ENCODE measurements at regions not wholly inside any gene's neighbourhood (a gene's known extent, or its start where the extent isn't known, plus 50 kb on each side); places are given as distances from the start of the nearest gene placed in this dataset.

GRCh38 chr2:225340923-225341322, 58.6 kb upstream of the NYAP2 start:
- Histone ChIP-seq H3K27me3 (ENCODE audit: insufficient read depth, low read length) (no peaks in the 10 kb centered on the region), H3K4me2 (ENCODE audit: low read length) (no peak overlapping the region), H3F3A (ENCODE audit: insufficient read depth, low read length) (no peaks in the 10 kb centered on the region), H3K79me2 (ENCODE audit: insufficient read depth, low read length) (no peaks in the 10 kb centered on the region), H3K27ac (ENCODE audit: low read depth, low read length, poor library complexity, severe bottlenecking) (no peak overlapping the region), H4K20me1 (ENCODE audit: insufficient read depth, low read length) (no peaks in the 10 kb centered on the region), H3K4me1 (ENCODE audit: insufficient read depth, low read length, severe bottlenecking) (no peaks in the 10 kb centered on the region), H3K9me3 (ENCODE audit: low read length) (no peaks in the 10 kb centered on the region), H3K4me3 (ENCODE audit: low read depth, low read length, poor library complexity, severe bottlenecking) (no peak overlapping the region), H3K9me2 (ENCODE audit: low read depth, low read length) (no peaks in the 10 kb centered on the region), H3K36me3 (ENCODE audit: insufficient read depth, low read length) (no peaks in the 10 kb centered on the region), H3K9ac (ENCODE audit: low read length) (no peak overlapping the region), H2AFZ (ENCODE audit: low read length) (no peak overlapping the region)
- TF ChIP-seq CTCF (IDR thresholded peaks at IDR 0.05; ENCODE audit: low read length): no peak

- Histone ChIP-seq H2AFZ (ENCODE audit: low read length) (no peak overlapping the region), H3K27me3 (ENCODE audit: insufficient read depth, low read length) (no peaks in the 10 kb centered on the region), H3K4me2 (ENCODE audit: low read length) (no peak overlapping the region), H3K9ac (ENCODE audit: low read length) (no peak overlapping the region), H3K4me3 (ENCODE audit: low read depth, low read length, poor library complexity, severe bottlenecking) (no peak overlapping the region), H3K36me3 (ENCODE audit: insufficient read depth, low read length) (no peaks in the 10 kb centered on the region), H3K79me2 (ENCODE audit: insufficient read depth, low read length) (no peaks in the 10 kb centered on the region), H3F3A (ENCODE audit: insufficient read depth, low read length) (no peaks in the 10 kb centered on the region), H4K20me1 (ENCODE audit: insufficient read depth, low read length) (no peaks in the 10 kb centered on the region), H3K4me1 (ENCODE audit: insufficient read depth, low read length, severe bottlenecking) (no peaks in the 10 kb centered on the region), H3K9me2 (ENCODE audit: low read depth, low read length) (no peaks in the 10 kb centered on the region), H3K27ac (ENCODE audit: low read depth, low read length, poor library complexity, severe bottlenecking) (no peak overlapping the region), H3K9me3 (ENCODE audit: low read length) (no peaks in the 10 kb centered on the region)
- no peak for TF ChIP-seq CTCF (IDR thresholded peaks at IDR 0.05; ENCODE audit: low read length)
- no peak for TF ChIP-seq EZH2 (IDR thresholded peaks at IDR 0.05; ENCODE audit: borderline replicate concordance, low read length)
Observed at GRCh38 chr2:225337183-225337582, 62.3 kb upstream of the NYAP2 start.

GRCh38 chr2:225334514-225334913, 65.0 kb upstream of the NYAP2 start:
- H3K27ac ChIP-seq (ENCODE audit: low read depth, low read length, poor library complexity, severe bottlenecking): no peak overlapping the region
- H3K4me1 ChIP-seq (ENCODE audit: insufficient read depth, low read length, severe bottlenecking): no peaks in the 10 kb centered on the region
- no peaks in the 10 kb centered on the region for H3K9me3 ChIP-seq (ENCODE audit: low read length)
- TF ChIP-seq EZH2 (IDR thresholded peaks at IDR 0.05; ENCODE audit: borderline replicate concordance, low read length) (no peak), CTCF (IDR thresholded peaks at IDR 0.05; ENCODE audit: low read length) (no peak)
- no peaks in the 10 kb centered on the region for H3K9me2 ChIP-seq (ENCODE audit: low read depth, low read length)
- H3K9ac ChIP-seq (ENCODE audit: low read length): no peak overlapping the region
- no peaks in the 10 kb centered on the region for H3K36me3 ChIP-seq (ENCODE audit: insufficient read depth, low read length)
- no peaks in the 10 kb centered on the region for H3K27me3 ChIP-seq (ENCODE audit: insufficient read depth, low read length)
- H4K20me1 ChIP-seq (ENCODE audit: insufficient read depth, low read length): no peaks in the 10 kb centered on the region
- H3K79me2 ChIP-seq (ENCODE audit: insufficient read depth, low read length): no peaks in the 10 kb centered on the region
- H3F3A ChIP-seq (ENCODE audit: insufficient read depth, low read length): no peaks in the 10 kb centered on the region
- no peak overlapping the region for H3K4me3 ChIP-seq (ENCODE audit: low read depth, low read length, poor library complexity, severe bottlenecking)
- H3K4me2 ChIP-seq (ENCODE audit: low read length): no peak overlapping the region
- no peak overlapping the region for H2AFZ ChIP-seq (ENCODE audit: low read length)
